ENCODE measurements at regions not wholly inside any gene's neighbourhood (a gene's known extent, or its start where the extent isn't known, plus 50 kb on each side); places are given as distances from the start of the nearest gene placed in this dataset.
"Not testable (repeated sequence)": the region's sequence is repeated elsewhere in the genome, so short reads cannot be mapped to it uniquely, and the experiment has no call there.

- no peak overlapping the region for H3K27ac ChIP-seq (ENCODE audit: low read length)
- no peaks in the 10 kb centered on the region for H3K4me1 ChIP-seq (ENCODE audit: control insufficient read depth, insufficient read depth, low read length)
- no CpG with 5 or more reads among the region's 6 CpGs for WGBS (ENCODE audit: insufficient coverage, insufficient read length)
- H3K36me3 ChIP-seq (ENCODE audit: control insufficient read depth, insufficient read depth, low read length) = no peaks in the 10 kb centered on the region
- no peak for DNase-seq (ENCODE audit: low read depth, low spot score)
- no peak overlapping the region for H3K4me3 ChIP-seq (ENCODE audit: low read length)
- no peaks in the 10 kb centered on the region for H3K27me3 ChIP-seq (ENCODE audit: control insufficient read depth, insufficient read depth, low read length)
- no peaks in the 10 kb centered on the region for H3K9me3 ChIP-seq (ENCODE audit: control insufficient read depth, insufficient read depth, low read length)
Observed at GRCh38 chr5:124884114-124884513, 137.7 kb upstream of the ZNF608 start.

GRCh38 chr5:124885490-124885889 lies 139.1 kb upstream of the ZNF608 start:
- no peaks in the 10 kb centered on the region for H3K9me3 ChIP-seq (ENCODE audit: control insufficient read depth, insufficient read depth, low read length)
- WGBS (ENCODE audit: insufficient coverage, insufficient read length) = no CpG with 5 or more reads among the region's 2 CpGs

GRCh38 chr5:124887223-124887622 lies 140.8 kb upstream of the ZNF608 start:
- no CpG with 5 or more reads among the region's 2 CpGs for WGBS (ENCODE audit: insufficient coverage, insufficient read length)
- Histone ChIP-seq H3K27me3 (ENCODE audit: control insufficient read depth, insufficient read depth, low read length) (no peaks in the 10 kb centered on the region), H3K4me1 (ENCODE audit: control insufficient read depth, insufficient read depth, low read length) (no peaks in the 10 kb centered on the region; the same call in 1 of the 2 replicates), H3K27ac (ENCODE audit: low read length) (no peak overlapping the region), H3K36me3 (ENCODE audit: control insufficient read depth, insufficient read depth, low read length) (no peaks in the 10 kb centered on the region), H3K9me3 (ENCODE audit: control insufficient read depth, insufficient read depth, low read length) (no peaks in the 10 kb centered on the region), H3K4me3 (ENCODE audit: low read length) (no peak overlapping the region)
- DNase-seq (ENCODE audit: low read depth, low spot score) = no peak

More at GRCh38 chr5:124885490-124885889, 139.1 kb upstream of the ZNF608 start:
- Histone ChIP-seq H3K4me3 (ENCODE audit: low read length) (no peak overlapping the region), H3K27ac (ENCODE audit: low read length) (no peak overlapping the region), H3K36me3 (ENCODE audit: control insufficient read depth, insufficient read depth, low read length) (no peaks in the 10 kb centered on the region), H3K4me1 (ENCODE audit: control insufficient read depth, insufficient read depth, low read length) (no peaks in the 10 kb centered on the region), H3K27me3 (ENCODE audit: control insufficient read depth, insufficient read depth, low read length) (no peaks in the 10 kb centered on the region)
- no peak for DNase-seq (ENCODE audit: low read depth, low spot score)

- Histone ChIP-seq H3K4me1 (ENCODE audit: control insufficient read depth, insufficient read depth, low read length) (no peaks in the 10 kb centered on the region; the same call in 1 of the 2 replicates), H3K27ac (ENCODE audit: low read length) (no peak overlapping the region), H3K9me3 (ENCODE audit: control insufficient read depth, insufficient read depth, low read length) (no peaks in the 10 kb centered on the region), H3K4me3 (ENCODE audit: low read length) (no peak overlapping the region), H3K27me3 (ENCODE audit: control insufficient read depth, insufficient read depth, low read length) (no peaks in the 10 kb centered on the region), H3K36me3 (ENCODE audit: control insufficient read depth, insufficient read depth, low read length) (peaks cover 2% of the 10 kb centered on the region)
- WGBS (ENCODE audit: insufficient coverage, insufficient read length) = no CpG with 5 or more reads among the region's 6 CpGs
- DNase-seq (ENCODE audit: low read depth, low spot score) = no peak
Observed at GRCh38 chr5:124888050-124888506, 141.6 kb upstream of the ZNF608 start.

GRCh38 chr5:124888622-124889485 lies 142.4 kb upstream of the ZNF608 start:
- no peak overlapping the region for H3K4me3 ChIP-seq (ENCODE audit: low read length)

GRCh38 chr5:124889486-124889825 lies 143.0 kb upstream of the ZNF608 start:
- no peak for DNase-seq (ENCODE audit: low read depth, low spot score)
- no peak overlapping the region for H3K4me3 ChIP-seq (ENCODE audit: low read length)
- H3K36me3 ChIP-seq (ENCODE audit: control insufficient read depth, insufficient read depth, low read length) = peaks cover 2% of the 10 kb centered on the region
- no peaks in the 10 kb centered on the region; the same call in 1 of the 2 replicates for H3K4me1 ChIP-seq (ENCODE audit: control insufficient read depth, insufficient read depth, low read length)
- no peaks in the 10 kb centered on the region for H3K9me3 ChIP-seq (ENCODE audit: control insufficient read depth, insufficient read depth, low read length)
- no peaks in the 10 kb centered on the region for H3K27me3 ChIP-seq (ENCODE audit: control insufficient read depth, insufficient read depth, low read length)
- WGBS (ENCODE audit: insufficient coverage, insufficient read length) = no CpG with 5 or more reads among the region's 2 CpGs
- no peak overlapping the region for H3K27ac ChIP-seq (ENCODE audit: low read length)

More at GRCh38 chr5:124888622-124889485, 142.4 kb upstream of the ZNF608 start:
- WGBS (ENCODE audit: insufficient coverage, insufficient read length) = no CpG with 5 or more reads among the region's 6 CpGs
- Histone ChIP-seq H3K27me3 (ENCODE audit: control insufficient read depth, insufficient read depth, low read length) (no peaks in the 10 kb centered on the region), H3K36me3 (ENCODE audit: control insufficient read depth, insufficient read depth, low read length) (peaks cover 2% of the 10 kb centered on the region), H3K27ac (ENCODE audit: low read length) (no peak overlapping the region), H3K9me3 (ENCODE audit: control insufficient read depth, insufficient read depth, low read length) (no peaks in the 10 kb centered on the region), H3K4me1 (ENCODE audit: control insufficient read depth, insufficient read depth, low read length) (no peaks in the 10 kb centered on the region; the same call in 1 of the 2 replicates)
- DNase-seq (ENCODE audit: low read depth, low spot score) = no peak

- Histone ChIP-seq H3K4me1 (ENCODE audit: control insufficient read depth, insufficient read depth, low read length) (no peaks in the 10 kb centered on the region; the same call in 1 of the 2 replicates), H3K36me3 (ENCODE audit: control insufficient read depth, insufficient read depth, low read length) (peaks cover 2% of the 10 kb centered on the region), H3K9me3 (ENCODE audit: control insufficient read depth, insufficient read depth, low read length) (no peaks in the 10 kb centered on the region), H3K27ac (ENCODE audit: low read length) (no peak overlapping the region), H3K27me3 (ENCODE audit: control insufficient read depth, insufficient read depth, low read length) (no peaks in the 10 kb centered on the region), H3K4me3 (ENCODE audit: low read length) (no peak overlapping the region)
- no peak for DNase-seq (ENCODE audit: low read depth, low spot score)
- WGBS (ENCODE audit: insufficient coverage, insufficient read length) = no CpG with 5 or more reads among the region's 5 CpGs
Observed at GRCh38 chr5:124889850-124890249, 143.4 kb upstream of the ZNF608 start.

- H3K27ac ChIP-seq (ENCODE audit: low read length); DNase-seq (ENCODE audit: low read depth, low spot score); H3K27me3 ChIP-seq (ENCODE audit: control insufficient read depth, insufficient read depth, low read length); H3K4me1 ChIP-seq (ENCODE audit: control insufficient read depth, insufficient read depth, low read length); H3K36me3 ChIP-seq (ENCODE audit: control insufficient read depth, insufficient read depth, low read length); H3K9me3 ChIP-seq (ENCODE audit: control insufficient read depth, insufficient read depth, low read length); H3K4me3 ChIP-seq (ENCODE audit: low read length): not testable (repeated sequence)
- no CpG with 5 or more reads among the region's 4 CpGs for WGBS (ENCODE audit: insufficient coverage, insufficient read length)
Observed at GRCh38 chr5:124890442-124890841, 144.0 kb upstream of the ZNF608 start.

- H3K27ac ChIP-seq (ENCODE audit: low read length) = no peak overlapping the region
- no peaks in the 10 kb centered on the region for H3K27me3 ChIP-seq (ENCODE audit: control insufficient read depth, insufficient read depth, low read length)
- H3K36me3 ChIP-seq (ENCODE audit: control insufficient read depth, insufficient read depth, low read length) = peaks cover 2% of the 10 kb centered on the region
- WGBS (ENCODE audit: insufficient coverage, insufficient read length) = no CpG with 5 or more reads among the region's 4 CpGs
- H3K9me3 ChIP-seq (ENCODE audit: control insufficient read depth, insufficient read depth, low read length) = no peaks in the 10 kb centered on the region
- no peak overlapping the region for H3K4me3 ChIP-seq (ENCODE audit: low read length)
- DNase-seq (ENCODE audit: low read depth, low spot score) = no peak
- no peaks in the 10 kb centered on the region; the same call in 1 of the 2 replicates for H3K4me1 ChIP-seq (ENCODE audit: control insufficient read depth, insufficient read depth, low read length)
Observed at GRCh38 chr5:124891179-124891578, 144.7 kb upstream of the ZNF608 start.

GRCh38 chr5:124892185-124892848 lies 145.9 kb upstream of the ZNF608 start:
- Histone ChIP-seq H3K36me3 (ENCODE audit: control insufficient read depth, insufficient read depth, low read length) (peaks cover 2% of the 10 kb centered on the region), H3K9me3 (ENCODE audit: control insufficient read depth, insufficient read depth, low read length) (no peaks in the 10 kb centered on the region), H3K4me3 (ENCODE audit: low read length) (no peak overlapping the region), H3K27ac (ENCODE audit: low read length) (no peak overlapping the region), H3K27me3 (ENCODE audit: control insufficient read depth, insufficient read depth, low read length) (no peaks in the 10 kb centered on the region), H3K4me1 (ENCODE audit: control insufficient read depth, insufficient read depth, low read length) (no peaks in the 10 kb centered on the region; the same call in 1 of the 2 replicates)
- no CpG with 5 or more reads among the region's 48 CpGs for WGBS (ENCODE audit: insufficient coverage, insufficient read length)
- DNase-seq (ENCODE audit: low read depth, low spot score) = no peak
